SK-N-SH (cell line): ENCODE measurements at regions not wholly inside any gene's neighbourhood (a gene's known extent, or its start where the extent isn't known, plus 50 kb on each side); places are given as distances from the start of the nearest gene placed in this dataset.

Experiments
- CTCF ChIA-PET: fragments of 300-600, 350-600 bp; formaldehyde crosslinking; extraction: SDS; loops from one replicate; lab custom pipeline; 2021; lab: Yijun Ruan, JAX
- POLR2A ChIA-PET: fragments of 350-600 bp; sonication (Branson Sonifier 250); formaldehyde crosslinking; extraction: SDS; loops from one replicate; lab custom pipeline; 2020; ENCODE audit warnings: antibody characterized with exemption, inconsistent platforms; lab: Yijun Ruan, JAX
- DNase-seq: peaks from one replicate; pipeline ENCODE4 v3.0.0; 2012
- H2AFZ ChIP-seq: fragments of 200-600 bp; sonication (generic); 2 replicates; pipeline ENCODE4 v1.8.1; 2016; ENCODE audit warnings: antibody characterized with exemption, mild to moderate bottlenecking, low read depth
- H3F3A ChIP-seq: fragments of 200-600 bp; sonication (generic); replicated peaks from 2 replicates; pipeline ENCODE3; 2016; ENCODE audit warnings: antibody characterized with exemption, mild to moderate bottlenecking; ENCODE audit not compliant: insufficient read depth
- H3K27ac ChIP-seq, 2 experiments: fragments of 200-500 bp in 1 of 2; fragments of 200-600 bp in 1 of 2; sonication (Bioruptor generic) in 1 of 2; sonication (generic), shearing (Covaris generic) in 1 of 2; 2 replicates each; pipeline versions ENCODE4 v1.5.1 to v1.6.1; 2014 to 2016; ENCODE audit warnings: low read depth in 2 of 2, inconsistent platforms in 1 of 2, low read length in 1 of 2, mild to moderate bottlenecking in 1 of 2, mixed read lengths in 1 of 2
- H3K27me3 ChIP-seq: fragments of 200-600 bp; sonication (generic), shearing (Covaris generic); 2 replicates; pipeline ENCODE4 v1.6.1; 2016; ENCODE audit warnings: mixed run types; ENCODE audit not compliant: insufficient read depth
- H3K36me3 ChIP-seq, 2 experiments: fragments of 200-500 bp in 1 of 2; fragments of 200-600 bp in 1 of 2; sonication (Bioruptor generic) in 1 of 2; sonication (generic) in 1 of 2; replicated peaks in 1 of 2; 2 replicates each; pipeline versions ENCODE3 to v1.5.1; 2014 to 2016; ENCODE audit warnings: low read length in 1 of 2, mild to moderate bottlenecking in 1 of 2; ENCODE audit not compliant: insufficient read depth in 2 of 2, control insufficient read depth in 1 of 2
- H3K4me1 ChIP-seq, 2 experiments: fragments of 200-500 bp in 1 of 2; fragments of 200-600 bp in 1 of 2; sonication (Bioruptor generic) in 1 of 2; sonication (generic), shearing (Covaris generic) in 1 of 2; 2 replicates each; pipeline versions ENCODE4 v1.5.1 to v1.6.1; 2014 to 2016; ENCODE audit warnings: low read depth in 1 of 2, low read length in 1 of 2, mixed run types in 1 of 2; ENCODE audit not compliant: insufficient read depth in 2 of 2, control insufficient read depth in 1 of 2
- H3K4me2 ChIP-seq: fragments of 200-600 bp; sonication (generic), shearing (Covaris generic); 2 replicates; pipeline ENCODE4 v1.6.1; 2017; ENCODE audit warnings: mixed run types
- H3K4me3 ChIP-seq, 2 experiments: fragments of 200-500 bp in 1 of 2; fragments of 200-600 bp in 1 of 2; sonication (Bioruptor generic) in 1 of 2; sonication (generic), shearing (Covaris generic) in 1 of 2; 2 replicates each; pipeline versions ENCODE4 v1.5.1 to v1.8.1; 2014 to 2016; ENCODE audit warnings: low read depth in 2 of 2, inconsistent platforms in 1 of 2, low read length in 1 of 2, mild to moderate bottlenecking in 1 of 2, mixed read lengths in 1 of 2, moderate library complexity in 1 of 2
- H3K79me2 ChIP-seq: fragments of 200-600 bp; sonication (generic); 2 replicates; pipeline ENCODE4 v1.8.1; 2017; ENCODE audit warnings: mild to moderate bottlenecking; ENCODE audit not compliant: insufficient read depth
- H3K9ac ChIP-seq: fragments of 200-600 bp; sonication (generic); 2 replicates; pipeline ENCODE4 v1.6.1; 2017; ENCODE audit warnings: mixed run types
- H3K9me2 ChIP-seq: fragments of 200-600 bp; sonication (generic); 2 replicates; pipeline ENCODE4 v1.6.1; 2017; ENCODE audit warnings: mixed run types
- H3K9me3 ChIP-seq: fragments of 200-600 bp; sonication (generic); 2 replicates; pipeline ENCODE4 v1.6.1; 2017; ENCODE audit warnings: mixed run types, mild to moderate bottlenecking, moderate library complexity
- H4K20me1 ChIP-seq: fragments of 200-600 bp; sonication (generic); 2 replicates; pipeline ENCODE4 v1.6.1; 2017; ENCODE audit warnings: mild to moderate bottlenecking, mixed run types; ENCODE audit not compliant: insufficient read depth
- MXI1 ChIP-seq: IDR thresholded peaks from 2 replicates; pipeline ENCODE4 v1.6.1; 2012; ENCODE audit warnings: mild to moderate bottlenecking, low read depth, low read length, improper control_type of control experiment
- NRF1 ChIP-seq: IDR thresholded peaks from 2 replicates; pipeline ENCODE4 v1.6.1; 2012; ENCODE audit warnings: low read depth, mild to moderate bottlenecking, low read length
- RCOR1 ChIP-seq: fragments of 150-350 bp; IDR thresholded peaks from 2 replicates; pipeline ENCODE4 v1.6.1; 2017; ENCODE audit warnings: antibody characterized with exemption, low read length
- REST ChIP-seq: IDR thresholded peaks from 2 replicates; pipeline ENCODE4 v1.6.1; 2012; ENCODE audit warnings: mild to moderate bottlenecking, low read depth, low read length, moderate library complexity
- TAF1 ChIP-seq: IDR thresholded peaks from 2 replicates; pipeline ENCODE4 v1.6.1; 2012; ENCODE audit warnings: low read depth, mild to moderate bottlenecking, low read length, moderate library complexity, borderline replicate concordance
- TCF12 ChIP-seq: IDR thresholded peaks from 2 replicates; pipeline ENCODE4 v1.4.0; 2012
- WGBS: methylation state at CpG from one replicate; pipeline ENCODE4 v1.1.6; 2017; ENCODE audit warnings: low lambda C conversion rate; 5-methylcytosine and 5-hydroxymethylcytosine counted together
- TF ChIP-seq, protein P1 (sequence below): fragments of 200-600 bp; sonication (generic); IDR thresholded peaks from 2 replicates; pipeline ENCODE4 v1.6.1; 2017; ENCODE audit warnings: antibody characterized with exemption, mild to moderate bottlenecking, moderate library complexity

DNA sequence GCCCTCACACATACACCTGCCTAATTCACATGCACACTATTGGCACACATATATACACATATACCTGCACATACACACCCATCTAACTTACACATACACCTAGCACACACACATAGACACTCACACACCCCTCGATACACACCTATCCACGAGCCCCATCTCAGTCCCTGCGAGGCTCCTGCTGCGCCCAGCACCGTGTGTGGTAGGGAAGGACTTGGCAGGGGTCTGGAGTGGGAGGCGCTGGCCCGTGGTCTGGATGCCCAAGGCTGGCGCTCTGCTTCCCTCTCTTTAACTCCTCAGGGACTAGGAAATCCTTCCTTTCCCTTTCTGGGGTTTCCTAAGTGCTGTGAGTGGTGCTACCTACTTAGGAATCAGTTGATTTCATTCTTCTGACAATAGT, 202.7 kb downstream of the UQCRFS1 start:
- Histone ChIP-seq H3K79me2 (no peaks in the 10 kb centered on the region), H3F3A (peaks cover 8% of the 10 kb centered on the region), H2AFZ (no peak overlapping the region), H4K20me1 (no peaks in the 10 kb centered on the region), H3K27me3 (peaks cover 18% of the 10 kb centered on the region; the same call in 1 of the 2 replicates), H3K9ac (no peak overlapping the region), H3K9me2 (no peaks in the 10 kb centered on the region), H3K4me2 (no peak overlapping the region), H3K4me1 (no peaks in the 10 kb centered on the region), H3K36me3 (no peaks in the 10 kb centered on the region), H3K4me3 (no peak overlapping the region), H3K9me3 (no peaks in the 10 kb centered on the region), H3K27ac (no peak overlapping the region)
- DNase-seq = no peak
- TF ChIP-seq, protein P1, sequence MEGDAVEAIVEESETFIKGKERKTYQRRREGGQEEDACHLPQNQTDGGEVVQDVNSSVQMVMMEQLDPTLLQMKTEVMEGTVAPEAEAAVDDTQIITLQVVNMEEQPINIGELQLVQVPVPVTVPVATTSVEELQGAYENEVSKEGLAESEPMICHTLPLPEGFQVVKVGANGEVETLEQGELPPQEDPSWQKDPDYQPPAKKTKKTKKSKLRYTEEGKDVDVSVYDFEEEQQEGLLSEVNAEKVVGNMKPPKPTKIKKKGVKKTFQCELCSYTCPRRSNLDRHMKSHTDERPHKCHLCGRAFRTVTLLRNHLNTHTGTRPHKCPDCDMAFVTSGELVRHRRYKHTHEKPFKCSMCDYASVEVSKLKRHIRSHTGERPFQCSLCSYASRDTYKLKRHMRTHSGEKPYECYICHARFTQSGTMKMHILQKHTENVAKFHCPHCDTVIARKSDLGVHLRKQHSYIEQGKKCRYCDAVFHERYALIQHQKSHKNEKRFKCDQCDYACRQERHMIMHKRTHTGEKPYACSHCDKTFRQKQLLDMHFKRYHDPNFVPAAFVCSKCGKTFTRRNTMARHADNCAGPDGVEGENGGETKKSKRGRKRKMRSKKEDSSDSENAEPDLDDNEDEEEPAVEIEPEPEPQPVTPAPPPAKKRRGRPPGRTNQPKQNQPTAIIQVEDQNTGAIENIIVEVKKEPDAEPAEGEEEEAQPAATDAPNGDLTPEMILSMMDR = no peak
- TF ChIP-seq RCOR1 (no peak), NRF1 (no peak), REST (no peak), MXI1 (no peak), TCF12 (no peak)
- ChIA-PET POLR2A (no interaction called here), CTCF (no interaction called here)
- 19% methylated on average over 8 of the region's 8 CpGs for WGBS

- 41% methylated on average over 8 of the region's 8 CpGs for WGBS
- no peak for TF ChIP-seq TAF1
Observed at GRCh38 chr19:29006057-29006735, 206.8 kb downstream of the UQCRFS1 start.

More at GRCh38 chr19:29006057-29006735, 206.8 kb downstream of the UQCRFS1 start:
- Histone ChIP-seq H2AFZ (peak overlapping the region; percentile 38; the same call in 1 of the 2 replicates), H3K9ac (no peak overlapping the region), H3K27ac (no peak overlapping the region), H3K27me3 (no peaks in the 10 kb centered on the region), H3K36me3 (no peaks in the 10 kb centered on the region), H3F3A (peaks cover 8% of the 10 kb centered on the region), H3K4me3 (no peak overlapping the region), H3K79me2 (no peaks in the 10 kb centered on the region), H3K4me2 (no peak overlapping the region), H3K9me3 (no peaks in the 10 kb centered on the region), H3K4me1 (no peaks in the 10 kb centered on the region), H4K20me1 (no peaks in the 10 kb centered on the region), H3K9me2 (no peaks in the 10 kb centered on the region)
- CTCF ChIA-PET = interaction anchor here (1.2 kb wide), 1 partner anchor 18 kb away, joined by 3 read pairs; no protein-coding TSS in a partner anchor
- no peak for DNase-seq
- POLR2A ChIA-PET = no interaction called here
